DND-41 (cell line): ENCODE measurements at regions not wholly inside any gene's neighbourhood (a gene's known extent, or its start where the extent isn't known, plus 50 kb on each side); places are given as distances from the start of the nearest gene placed in this dataset.

Source experiments
- ATAC-seq: fragments of 200-7000 bp; cut with Tn5 transposase; 3 replicates; pipeline ENCODE4 v1.9.1; 2021; ENCODE audit warnings: low read depth; ENCODE audit not compliant: insufficient read depth
- DNase-seq: peaks from one replicate; pipeline ENCODE4 v3.0.0-alpha.2; 2020
- H2AFZ ChIP-seq: 2 replicates; pipeline ENCODE4 v1.6.0; 2012; ENCODE audit warnings: low read depth, low read length
- H3K27ac ChIP-seq: 2 replicates; pipeline ENCODE4 v1.5.1; 2012; ENCODE audit warnings: low read length, inconsistent platforms
- H3K27me3 ChIP-seq: fragments of 200-600 bp; sonication (generic); 2 replicates; pipeline ENCODE4 v1.6.0; 2012; ENCODE audit warnings: low read length, mild to moderate bottlenecking, inconsistent platforms; ENCODE audit not compliant: insufficient read depth, poor library complexity
- H3K36me3 ChIP-seq: 2 replicates; pipeline ENCODE4 v1.5.1; 2012; ENCODE audit warnings: low read length, inconsistent platforms; ENCODE audit not compliant: insufficient read depth
- H3K4me1 ChIP-seq: 2 replicates; pipeline ENCODE4 v1.5.1; 2012; ENCODE audit warnings: mild to moderate bottlenecking, low read length; ENCODE audit not compliant: insufficient read depth
- H3K4me2 ChIP-seq: 2 replicates; pipeline ENCODE4 v1.6.0; 2012; ENCODE audit warnings: mild to moderate bottlenecking, moderate library complexity, low read length, inconsistent platforms; ENCODE audit not compliant: insufficient read depth
- H3K4me3 ChIP-seq, 2 experiments: fragments of 200-600 bp in 1 of 2; shearing (Covaris generic) in 1 of 2; 2 replicates each; pipeline ENCODE4 v1.5.1; 2012 to 2016; ENCODE audit warnings: inconsistent platforms in 2 of 2, low read length in 2 of 2, mild to moderate bottlenecking in 2 of 2, low read depth in 1 of 2, moderate library complexity in 1 of 2
- H3K79me2 ChIP-seq: 2 replicates; pipeline ENCODE4 v1.6.0; 2012; ENCODE audit warnings: low read length, inconsistent platforms; ENCODE audit not compliant: insufficient read depth
- H3K9ac ChIP-seq: 2 replicates; pipeline ENCODE4 v1.6.0; 2012; ENCODE audit warnings: low read depth, mild to moderate bottlenecking, inconsistent platforms, low read length, moderate library complexity
- H3K9me3 ChIP-seq: 2 replicates; pipeline ENCODE4 v1.5.1; 2012; ENCODE audit warnings: low read length, moderate library complexity, mild to moderate bottlenecking, inconsistent platforms; ENCODE audit not compliant: insufficient read depth, severe bottlenecking
- H4K20me1 ChIP-seq: 2 replicates; pipeline ENCODE4 v1.6.0; 2012; ENCODE audit warnings: low read length; ENCODE audit not compliant: insufficient read depth
- CTCF ChIP-seq: IDR thresholded peaks from 2 replicates; pipeline ENCODE4 v1.5.1; 2012; ENCODE audit warnings: borderline replicate concordance, low read length, moderate library complexity, mild to moderate bottlenecking; ENCODE audit not compliant: poor library complexity, severe bottlenecking; ENCODE audit errors: extremely low read depth
- EZH2 ChIP-seq: IDR thresholded peaks from 3 replicates; pipeline ENCODE4 v1.6.1; 2012; ENCODE audit warnings: borderline replicate concordance, low read depth, mild to moderate bottlenecking, moderate library complexity, low read length, inconsistent platforms; ENCODE audit not compliant: severe bottlenecking

GRCh38 chr5:9830184-9830583 lies 200.0 kb upstream of the TAS2R1 start:
- Histone ChIP-seq H3K9ac (no peak overlapping the region), H3K9me3 (no peaks in the 10 kb centered on the region), H3K27ac (no peak overlapping the region), H2AFZ (no peak overlapping the region), H3K4me2 (no peak overlapping the region), H3K79me2 (no peaks in the 10 kb centered on the region), H3K4me3 (no peak overlapping the region), H3K36me3 (no peaks in the 10 kb centered on the region), H3K27me3 (peaks cover 8% of the 10 kb centered on the region), H3K4me1 (no peaks in the 10 kb centered on the region), H4K20me1 (no peaks in the 10 kb centered on the region)
- DNase-seq = no peak
- no peak for TF ChIP-seq CTCF
- no peak for TF ChIP-seq EZH2
- ATAC-seq = no peak

GRCh38 chr5:9829621-9830020 lies 199.5 kb upstream of the TAS2R1 start:
- Histone ChIP-seq H3K79me2 (no peaks in the 10 kb centered on the region), H4K20me1 (no peaks in the 10 kb centered on the region), H3K4me2 (no peak overlapping the region), H3K9ac (no peak overlapping the region), H3K36me3 (no peaks in the 10 kb centered on the region), H3K9me3 (no peaks in the 10 kb centered on the region), H3K4me3 (no peak overlapping the region), H3K27me3 (peaks cover 8% of the 10 kb centered on the region), H2AFZ (no peak overlapping the region), H3K27ac (no peak overlapping the region), H3K4me1 (no peaks in the 10 kb centered on the region)
- TF ChIP-seq CTCF (no peak), EZH2 (no peak)
- no peak for ATAC-seq
- no peak for DNase-seq

- ATAC-seq (no peak), DNase-seq (no peak)
Measured at GRCh38 chr5:9820691-9821449, 190.7 kb upstream of the TAS2R1 start.

More at GRCh38 chr5:9820691-9821449, 190.7 kb upstream of the TAS2R1 start:
- no peak overlapping the region for H2AFZ ChIP-seq
- no peaks in the 10 kb centered on the region for H3K4me1 ChIP-seq
- H3K9me3 ChIP-seq = no peaks in the 10 kb centered on the region
- peaks cover 6% of the 10 kb centered on the region for H3K27me3 ChIP-seq
- TF ChIP-seq CTCF = no peak
- no peak for TF ChIP-seq EZH2
- no peaks in the 10 kb centered on the region for H3K79me2 ChIP-seq
- H3K4me2 ChIP-seq = no peak overlapping the region
- no peak overlapping the region for H3K9ac ChIP-seq
- no peaks in the 10 kb centered on the region for H4K20me1 ChIP-seq
- no peak overlapping the region for H3K4me3 ChIP-seq
- H3K27ac ChIP-seq = no peak overlapping the region
- H3K36me3 ChIP-seq = no peaks in the 10 kb centered on the region
